ENCODE measurements at regions not wholly inside any gene's neighbourhood (a gene's known extent, or its start where the extent isn't known, plus 50 kb on each side); places are given as distances from the start of the nearest gene placed in this dataset.
"Not testable (repeated sequence)": the region's sequence is repeated elsewhere in the genome, so short reads cannot be mapped to it uniquely, and the experiment has no call there.

GRCh38 chr9:126170286-126170823 lies 156.3 kb upstream of the MVB12B start:
- ChIA-PET CTCF (interaction anchor here (0.6 kb wide), 1 partner anchor 233 kb away, joined by 3 read pairs; no protein-coding TSS in a partner anchor), POLR2A (no interaction called here)
- no peak for DNase-seq
- Mint-ChIP-seq H3K9me3 (no peaks in the 10 kb centered on the region), H3K27me3 (peaks cover 12% of the 10 kb centered on the region), H3K4me3 (no peak overlapping the region), H3K4me1 (no peaks in the 10 kb centered on the region), H3K27ac (no peak overlapping the region), H3K36me3 (ENCODE audit: low read depth) (no peaks in the 10 kb centered on the region)

GRCh38 chr9:126171641-126172040 lies 155.0 kb upstream of the MVB12B start:
- ChIA-PET CTCF (no interaction called here), POLR2A (no interaction called here)
- no peak overlapping the region for H3K4me3 Mint-ChIP-seq
- DNase-seq, result no peak
- no peak overlapping the region for H3K27ac Mint-ChIP-seq
- no peaks in the 10 kb centered on the region for H3K4me1 Mint-ChIP-seq
- H3K9me3 Mint-ChIP-seq, result no peaks in the 10 kb centered on the region
- peaks cover 21% of the 10 kb centered on the region for H3K27me3 Mint-ChIP-seq
- H3K36me3 Mint-ChIP-seq (ENCODE audit: low read depth), result no peaks in the 10 kb centered on the region

GRCh38 chr9:126173401-126173800 lies 153.2 kb upstream of the MVB12B start:
- POLR2A ChIA-PET, result no interaction called here
- Mint-ChIP-seq H3K36me3 (ENCODE audit: low read depth) (no peaks in the 10 kb centered on the region), H3K27ac (no peak overlapping the region), H3K4me1 (no peaks in the 10 kb centered on the region), H3K9me3 (no peaks in the 10 kb centered on the region), H3K27me3 (peaks cover 33% of the 10 kb centered on the region), H3K4me3 (no peak overlapping the region)
- CTCF ChIA-PET, result interaction anchor here (1.0 kb wide), 1 partner anchor 299 kb away, joined by 4 read pairs; no protein-coding TSS in a partner anchor
- DNase-seq, result no peak

GRCh38 chr9:126173929-126174328 lies 152.7 kb upstream of the MVB12B start:
- H3K27me3 Mint-ChIP-seq, result peaks cover 37% of the 10 kb centered on the region
- no peaks in the 10 kb centered on the region for H3K4me1 Mint-ChIP-seq
- ChIA-PET POLR2A (no interaction called here), CTCF (interaction anchor here (1.0 kb wide), 1 partner anchor 298 kb away, joined by 4 read pairs; no protein-coding TSS in a partner anchor)
- H3K36me3 Mint-ChIP-seq (ENCODE audit: low read depth), result no peaks in the 10 kb centered on the region
- no peaks in the 10 kb centered on the region for H3K9me3 Mint-ChIP-seq
- no peak for DNase-seq
- no peak overlapping the region for H3K27ac Mint-ChIP-seq
- H3K4me3 Mint-ChIP-seq, result no peak overlapping the region

GRCh38 chr9:126183266-126183665 lies 143.4 kb upstream of the MVB12B start:
- no peak overlapping the region for H3K4me3 Mint-ChIP-seq
- CTCF ChIA-PET, result no interaction called here
- H3K27me3 Mint-ChIP-seq, result peaks cover 49% of the 10 kb centered on the region
- DNase-seq, result no peak
- no peaks in the 10 kb centered on the region for H3K4me1 Mint-ChIP-seq
- POLR2A ChIA-PET, result no interaction called here
- H3K27ac Mint-ChIP-seq, result no peak overlapping the region
- peaks cover 9% of the 10 kb centered on the region for H3K9me3 Mint-ChIP-seq
- no peaks in the 10 kb centered on the region for H3K36me3 Mint-ChIP-seq (ENCODE audit: low read depth)

- H3K4me3 Mint-ChIP-seq; H3K27ac Mint-ChIP-seq; POLR2A ChIA-PET; H3K4me1 Mint-ChIP-seq; H3K9me3 Mint-ChIP-seq; H3K36me3 Mint-ChIP-seq (ENCODE audit: low read depth); DNase-seq: not testable (repeated sequence)
- CTCF ChIA-PET, result interaction anchor here (0.6 kb wide), 1 partner anchor 11 kb away, joined by 4 read pairs; no protein-coding TSS in a partner anchor
- peaks cover 19% of the 10 kb centered on the region for H3K27me3 Mint-ChIP-seq
Measured at GRCh38 chr9:126190994-126191393, 135.6 kb upstream of the MVB12B start.

GRCh38 chr9:126198854-126199253 lies 127.8 kb upstream of the MVB12B start:
- H3K4me1 Mint-ChIP-seq, result no peaks in the 10 kb centered on the region
- H3K36me3 Mint-ChIP-seq (ENCODE audit: low read depth), result no peaks in the 10 kb centered on the region
- CTCF ChIA-PET, result no interaction called here

GRCh38 chr9:126203313-126203712 lies 123.3 kb upstream of the MVB12B start:
- H3K36me3 Mint-ChIP-seq (ENCODE audit: low read depth), result no peaks in the 10 kb centered on the region
- H3K4me1 Mint-ChIP-seq, result no peaks in the 10 kb centered on the region
- H3K9me3 Mint-ChIP-seq, result no peaks in the 10 kb centered on the region
- no peak overlapping the region for H3K4me3 Mint-ChIP-seq
- no peak overlapping the region for H3K27ac Mint-ChIP-seq
- POLR2A ChIA-PET, result no interaction called here
- CTCF ChIA-PET, result interaction anchor here (0.9 to 1.0 kb wide), 2 partner anchors 57 to 77 kb away, joined by 3 read pairs; no protein-coding TSS in a partner anchor
- H3K27me3 Mint-ChIP-seq, result peaks cover 27% of the 10 kb centered on the region
- no peak for DNase-seq

More at GRCh38 chr9:126198854-126199253, 127.8 kb upstream of the MVB12B start:
- peaks cover 49% of the 10 kb centered on the region for H3K27me3 Mint-ChIP-seq
- POLR2A ChIA-PET, result no interaction called here
- no peak overlapping the region for H3K27ac Mint-ChIP-seq
- H3K4me3 Mint-ChIP-seq, result no peak overlapping the region
- no peaks in the 10 kb centered on the region for H3K9me3 Mint-ChIP-seq
- DNase-seq, result no peak

GRCh38 chr9:126204197-126204596 lies 122.4 kb upstream of the MVB12B start:
- peaks cover 22% of the 10 kb centered on the region for H3K27me3 Mint-ChIP-seq
- H3K36me3 Mint-ChIP-seq (ENCODE audit: low read depth), result no peaks in the 10 kb centered on the region

GRCh38 chr9:126204708-126205225 lies 121.9 kb upstream of the MVB12B start:
- H3K36me3 Mint-ChIP-seq (ENCODE audit: low read depth), result no peaks in the 10 kb centered on the region
- no peaks in the 10 kb centered on the region for H3K9me3 Mint-ChIP-seq
- POLR2A ChIA-PET, result no interaction called here
- no peak for DNase-seq
- H3K27ac Mint-ChIP-seq, result no peak overlapping the region
- peaks cover 23% of the 10 kb centered on the region for H3K27me3 Mint-ChIP-seq
- CTCF ChIA-PET, result no interaction called here
- no peak overlapping the region for H3K4me3 Mint-ChIP-seq
- H3K4me1 Mint-ChIP-seq, result no peaks in the 10 kb centered on the region

More at GRCh38 chr9:126204197-126204596, 122.4 kb upstream of the MVB12B start:
- no peaks in the 10 kb centered on the region for H3K9me3 Mint-ChIP-seq
- ChIA-PET POLR2A (no interaction called here), CTCF (no interaction called here)
- no peaks in the 10 kb centered on the region for H3K4me1 Mint-ChIP-seq
- no peak overlapping the region for H3K27ac Mint-ChIP-seq
- DNase-seq, result no peak
- no peak overlapping the region for H3K4me3 Mint-ChIP-seq

- CTCF ChIA-PET, result no interaction called here
- Mint-ChIP-seq H3K4me3 (no peak overlapping the region), H3K27me3 (peaks cover 21% of the 10 kb centered on the region), H3K27ac (no peak overlapping the region), H3K36me3 (ENCODE audit: low read depth) (no peaks in the 10 kb centered on the region), H3K4me1 (no peaks in the 10 kb centered on the region), H3K9me3 (no peaks in the 10 kb centered on the region)
- POLR2A ChIA-PET, result no interaction called here
- DNase-seq, result no peak
Measured at GRCh38 chr9:126205265-126205664, 121.4 kb upstream of the MVB12B start.

- Mint-ChIP-seq H3K4me1 (no peaks in the 10 kb centered on the region), H3K27me3 (peaks cover 16% of the 10 kb centered on the region), H3K27ac (no peak overlapping the region), H3K36me3 (ENCODE audit: low read depth) (no peaks in the 10 kb centered on the region), H3K4me3 (no peak overlapping the region), H3K9me3 (no peaks in the 10 kb centered on the region)
- DNase-seq, result no peak
- ChIA-PET POLR2A (no interaction called here), CTCF (interaction anchor here (0.6 kb wide), 1 partner anchor 392 kb away, joined by 3 read pairs; no protein-coding TSS in a partner anchor)
Measured at GRCh38 chr9:126205845-126206498, 120.7 kb upstream of the MVB12B start.

- CTCF ChIA-PET, result no interaction called here
- Mint-ChIP-seq H3K4me3 (no peak overlapping the region), H3K36me3 (ENCODE audit: low read depth) (no peaks in the 10 kb centered on the region), H3K4me1 (no peaks in the 10 kb centered on the region), H3K9me3 (no peaks in the 10 kb centered on the region), H3K27me3 (peaks cover 8% of the 10 kb centered on the region), H3K27ac (no peak overlapping the region)
- no peak for DNase-seq
- POLR2A ChIA-PET, result no interaction called here
Measured at GRCh38 chr9:126207256-126207655, 119.4 kb upstream of the MVB12B start.
